ENCODE measurements at regions not wholly inside any gene's neighbourhood (a gene's known extent, or its start where the extent isn't known, plus 50 kb on each side); places are given as distances from the start of the nearest gene placed in this dataset.
"Not testable (repeated sequence)": the region's sequence is repeated elsewhere in the genome, so short reads cannot be mapped to it uniquely, and the experiment has no call there.

DNA sequence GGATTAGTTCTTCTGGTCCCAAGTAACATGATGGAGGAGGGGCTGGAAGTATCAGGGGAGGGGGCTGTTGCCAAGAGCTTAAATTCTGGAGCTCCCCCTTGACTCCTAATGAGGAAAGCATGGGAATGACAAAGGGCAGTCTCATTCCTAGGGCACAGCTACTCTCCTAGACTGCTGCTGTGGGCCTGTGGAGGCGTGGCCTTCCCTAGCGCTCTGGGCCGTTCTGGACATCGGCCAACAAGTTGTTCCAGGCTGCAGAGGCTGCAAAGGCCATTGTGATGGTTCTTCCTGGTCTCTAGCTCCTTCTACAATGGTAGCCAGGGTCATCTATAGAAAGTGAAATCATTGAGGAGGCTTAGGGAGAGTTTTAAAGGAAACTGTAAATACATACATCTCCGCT is 916.6 kb downstream of the DIAPH3 start:
- peak; percentile 66 for DNase-seq (ENCODE audit: low spot score)

DNA sequence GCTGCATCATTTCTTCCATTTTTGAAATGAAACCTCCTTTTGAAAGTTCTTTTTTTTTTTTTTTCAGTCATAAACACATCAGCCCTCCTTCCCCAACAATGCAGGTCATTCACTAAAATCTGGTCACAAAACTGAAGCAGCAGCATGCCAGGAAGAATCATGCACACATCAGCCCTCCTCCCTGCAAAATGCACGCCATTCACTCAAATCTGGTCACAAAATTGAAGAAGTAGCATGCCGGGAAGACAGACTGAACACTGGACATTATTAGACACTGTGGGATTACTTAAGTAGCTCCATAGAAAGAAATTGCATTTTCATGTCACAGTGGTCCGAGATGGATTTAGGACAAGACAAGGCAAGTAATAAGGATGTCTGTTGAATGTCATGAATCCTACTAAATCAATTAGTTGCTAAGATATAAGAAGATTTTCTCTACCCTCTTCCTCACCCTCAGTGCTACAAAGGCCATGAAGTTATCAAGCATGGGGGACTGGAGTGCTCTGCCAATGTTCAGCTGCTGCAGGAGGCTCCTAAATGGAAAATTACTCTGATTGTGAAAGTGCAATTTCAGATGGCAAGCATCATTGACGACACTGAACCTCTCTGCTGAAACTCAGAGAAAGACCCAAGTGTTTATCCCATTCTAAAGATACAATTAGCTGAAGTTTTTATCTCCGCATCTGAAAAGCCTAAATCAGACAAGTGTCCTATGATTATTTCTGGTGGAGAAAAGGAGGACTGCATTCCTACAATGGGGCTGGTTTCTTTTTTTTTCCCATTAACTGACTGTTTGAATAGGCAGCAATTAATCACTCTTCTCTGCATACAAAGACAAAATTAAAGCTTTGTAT is 913.2 kb downstream of the DIAPH3 start:
- DNase-seq (ENCODE audit: low spot score) = peak; percentile 70

DNA sequence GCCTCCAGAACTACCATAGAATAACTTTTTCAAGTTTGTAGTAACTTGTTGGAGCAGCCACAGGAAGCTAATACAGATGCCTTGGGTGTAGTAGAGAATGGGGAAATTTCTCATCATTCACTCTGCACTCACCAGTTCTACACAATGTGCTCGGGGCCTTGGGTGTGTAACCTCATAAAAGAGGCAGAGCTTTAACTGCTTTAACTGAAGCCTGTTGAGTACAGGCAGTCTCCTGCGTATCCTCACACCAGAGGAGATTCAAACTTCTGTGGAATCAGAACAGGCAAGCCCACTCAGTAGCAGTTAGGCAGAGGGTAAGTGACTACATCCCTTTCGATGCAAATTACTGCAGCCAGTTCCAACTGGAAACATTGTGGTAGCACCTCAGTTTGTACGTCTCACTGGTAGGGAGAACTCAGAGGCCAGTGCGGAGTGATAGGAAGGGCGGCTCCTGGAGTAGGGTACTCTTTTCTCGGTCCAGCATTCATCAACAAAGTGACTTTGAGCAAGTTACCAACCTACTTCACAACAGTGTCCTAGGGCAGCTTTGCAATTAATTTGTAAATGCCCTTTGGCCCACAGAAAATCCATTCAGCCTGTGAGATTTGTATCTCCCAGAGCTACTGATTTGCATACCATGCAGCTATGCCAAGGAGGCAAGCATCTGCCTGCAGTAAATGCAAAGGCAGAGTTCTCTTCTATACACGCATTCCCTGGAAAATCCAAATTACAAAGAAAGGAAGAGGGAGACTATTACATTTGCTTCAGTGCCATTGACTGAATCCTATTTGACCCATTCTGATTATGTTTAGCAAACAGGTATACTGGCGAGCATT is 904.3 kb downstream of the DIAPH3 start:
- DNase-seq (ENCODE audit: low spot score) = no peak

DNA sequence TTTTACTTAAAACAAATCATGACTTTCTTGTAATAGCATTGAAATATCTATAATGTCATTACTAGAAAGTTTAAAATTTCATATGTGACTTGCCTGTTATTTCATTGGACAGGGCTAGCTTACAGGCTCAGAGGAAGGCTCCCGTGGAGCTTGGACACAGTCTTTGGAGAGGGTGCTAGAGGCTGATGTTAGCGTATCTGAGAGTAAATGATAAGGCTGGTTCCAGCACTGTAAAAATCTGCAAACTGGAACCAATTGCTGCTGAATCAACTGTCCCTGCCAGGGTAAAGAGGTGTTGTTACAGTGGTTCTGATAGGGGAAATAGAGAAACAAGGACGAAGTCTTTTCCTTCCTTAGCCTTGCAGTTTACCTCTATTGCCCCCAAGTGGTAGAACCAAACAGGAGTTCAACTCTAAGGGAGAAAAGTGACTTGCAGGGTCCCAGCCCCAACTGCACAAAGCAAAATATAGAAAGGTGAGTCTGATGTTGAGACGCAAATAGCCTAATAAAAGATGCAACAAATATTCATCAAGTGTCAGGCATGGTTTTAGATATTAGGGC is 901.7 kb downstream of the DIAPH3 start:
- DNase-seq (ENCODE audit: low spot score) = peak; percentile 28

DNA sequence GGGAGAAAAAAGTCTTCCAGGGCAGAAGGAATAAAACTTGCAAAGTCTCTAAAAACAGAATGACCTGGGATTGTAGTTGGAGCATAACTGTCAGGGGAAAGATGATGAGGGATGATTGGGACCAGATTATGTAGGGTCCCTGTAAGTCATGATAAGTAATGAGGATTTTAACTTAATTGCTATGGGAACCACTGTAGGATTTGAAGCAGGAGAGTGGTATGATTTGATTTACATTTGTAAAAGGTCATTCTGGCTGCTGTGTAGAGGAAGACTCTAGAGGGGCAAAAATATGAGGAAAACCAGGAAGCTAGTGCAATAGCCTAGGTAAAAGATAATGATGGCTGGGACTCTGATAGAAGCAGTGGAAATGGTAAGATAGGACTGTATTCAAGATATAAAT is 900.2 kb downstream of the DIAPH3 start:
- no peak for DNase-seq (ENCODE audit: low spot score)

DNA sequence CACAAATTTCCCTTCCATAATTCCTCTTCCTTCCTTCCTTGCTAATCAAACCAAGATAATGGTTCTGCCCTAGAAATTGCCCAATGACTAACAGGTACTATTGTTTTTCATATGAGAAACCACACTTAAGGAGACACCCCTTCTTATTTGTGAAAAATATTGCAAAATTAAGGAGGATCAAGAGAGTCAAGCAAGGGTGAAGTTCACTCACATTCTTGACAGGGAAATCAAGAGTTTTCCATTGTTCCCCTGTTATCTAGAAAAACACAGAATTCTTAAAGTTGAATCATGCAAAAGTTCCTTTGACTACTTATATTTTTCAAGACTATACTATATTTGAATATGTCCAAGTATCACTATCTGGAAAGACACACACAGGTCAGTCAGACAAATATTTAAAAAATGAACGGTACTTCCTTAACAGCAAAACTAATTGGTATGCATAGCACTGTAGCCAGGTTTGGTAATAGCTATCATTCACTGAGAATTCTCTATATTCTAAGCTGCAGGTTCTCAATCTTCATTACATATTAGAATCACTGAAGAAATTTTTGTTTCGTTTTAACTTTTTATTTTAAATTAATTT is 897.2 kb downstream of the DIAPH3 start:
- DNase-seq (ENCODE audit: low spot score) = no peak

DNA sequence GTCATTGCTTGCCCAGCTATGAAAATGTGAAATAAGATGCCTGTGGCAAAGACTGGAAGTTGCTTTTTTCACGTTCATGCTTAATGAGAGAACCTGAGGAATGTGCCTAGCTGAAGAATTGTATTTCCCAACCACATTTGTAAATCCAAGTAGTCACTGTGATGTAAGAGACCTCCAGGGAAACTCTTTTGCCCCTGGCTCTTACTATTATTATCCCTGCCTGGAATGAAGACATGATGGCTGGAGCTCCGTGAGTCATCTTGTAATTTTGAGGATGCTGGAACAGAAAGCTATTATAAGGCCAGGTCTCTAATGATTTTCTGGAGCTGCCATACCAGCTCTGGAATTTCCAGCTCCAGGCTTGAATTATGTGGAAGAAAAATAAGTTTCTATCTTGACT is 894.3 kb downstream of the DIAPH3 start:
- peak; percentile 72 for DNase-seq (ENCODE audit: low spot score)

DNA sequence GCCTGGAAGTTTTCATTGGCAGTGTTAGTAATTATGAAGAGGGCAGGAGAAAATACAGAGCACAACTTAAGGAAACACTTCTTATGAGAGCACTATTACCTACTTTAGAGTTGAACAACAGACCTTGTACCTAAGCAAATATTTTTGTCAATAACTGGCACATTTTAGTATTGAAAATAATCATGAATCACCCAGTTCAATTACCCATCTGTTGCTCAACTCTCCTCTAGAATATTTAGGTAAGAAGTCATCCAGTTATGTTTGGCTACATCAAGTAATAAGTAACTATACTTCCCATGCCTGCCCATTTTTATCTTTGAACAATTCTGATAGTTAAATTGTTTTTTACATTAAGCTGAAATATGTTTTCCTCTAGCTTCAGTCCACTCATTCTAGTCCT is 893.4 kb downstream of the DIAPH3 start:
- no peak for DNase-seq (ENCODE audit: low spot score)

DNA sequence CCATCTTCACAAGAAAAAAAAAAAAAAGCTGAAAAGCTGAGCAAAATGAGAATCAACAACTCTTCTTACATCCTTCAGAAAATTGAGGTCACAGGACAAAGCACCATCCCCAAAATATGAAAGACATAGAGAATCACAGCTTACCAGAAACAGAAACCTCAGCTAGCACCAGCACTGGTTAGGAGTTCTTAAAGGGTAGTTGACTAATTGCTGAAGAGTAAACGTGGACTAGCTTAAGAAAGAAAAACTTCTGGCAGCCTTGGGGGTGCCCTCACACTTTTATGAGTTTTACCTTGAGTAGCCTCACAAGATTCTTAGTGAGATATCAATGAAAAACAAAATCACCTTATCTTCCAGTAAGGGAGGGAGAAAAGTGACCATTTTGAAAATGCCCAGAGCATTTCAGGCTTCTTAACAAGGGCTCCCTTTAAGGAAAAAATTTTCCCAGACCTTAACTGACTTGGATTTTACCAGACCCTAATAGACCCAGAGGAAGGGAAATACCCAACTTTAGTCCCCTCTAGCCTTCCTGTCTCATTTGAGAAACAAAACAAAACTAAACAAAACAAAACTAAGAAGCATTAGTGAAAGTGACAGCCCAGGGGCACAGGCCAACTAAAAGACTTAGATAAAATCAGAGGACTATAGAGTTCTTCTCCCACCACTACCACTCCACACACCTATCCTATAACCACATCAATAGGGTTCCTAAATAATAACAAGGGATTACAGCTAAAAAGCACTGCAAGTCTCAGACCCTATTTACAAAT is 888.6 kb downstream of the DIAPH3 start:
- DNase-seq (ENCODE audit: low spot score) = no peak

DNA sequence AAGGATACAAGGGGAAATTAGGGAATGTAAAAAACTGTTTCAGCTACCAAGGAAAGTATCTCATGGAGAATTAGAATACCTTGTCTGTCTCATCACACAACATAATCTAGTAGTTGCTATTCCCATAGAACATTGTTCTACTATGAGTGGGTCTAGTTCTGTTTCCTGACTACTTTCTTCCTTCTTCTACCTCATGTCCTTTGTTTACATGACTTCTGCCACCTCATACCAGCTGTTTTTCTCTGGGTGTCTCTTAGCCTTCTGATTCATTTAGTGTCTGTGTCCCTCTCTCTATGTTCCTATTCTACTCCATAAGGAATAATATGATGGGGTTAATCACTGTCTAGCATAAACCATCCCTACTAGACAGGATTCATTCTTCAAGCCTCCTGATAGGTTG is 887.3 kb downstream of the DIAPH3 start:
- DNase-seq (ENCODE audit: low spot score) = no peak

DNA sequence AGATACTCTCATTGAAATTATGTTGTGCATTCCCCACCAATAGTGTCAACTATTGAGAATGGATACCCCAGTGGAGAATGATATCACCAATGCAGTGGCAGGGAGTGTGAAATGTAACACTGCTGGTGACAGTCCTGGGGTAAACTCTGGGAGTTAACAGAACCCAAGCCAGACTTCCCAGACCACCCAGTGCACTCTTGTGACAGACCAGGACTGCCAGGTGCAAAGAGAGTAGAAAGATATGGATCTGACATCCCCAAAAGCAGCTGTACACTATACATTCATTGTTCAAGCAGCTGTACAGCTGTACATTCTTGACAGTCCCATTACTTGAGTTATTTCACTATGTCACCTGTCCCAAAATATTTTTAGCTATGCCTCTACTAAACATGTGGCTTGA is 886.6 kb downstream of the DIAPH3 start:
- no peak for DNase-seq (ENCODE audit: low spot score)

DNA sequence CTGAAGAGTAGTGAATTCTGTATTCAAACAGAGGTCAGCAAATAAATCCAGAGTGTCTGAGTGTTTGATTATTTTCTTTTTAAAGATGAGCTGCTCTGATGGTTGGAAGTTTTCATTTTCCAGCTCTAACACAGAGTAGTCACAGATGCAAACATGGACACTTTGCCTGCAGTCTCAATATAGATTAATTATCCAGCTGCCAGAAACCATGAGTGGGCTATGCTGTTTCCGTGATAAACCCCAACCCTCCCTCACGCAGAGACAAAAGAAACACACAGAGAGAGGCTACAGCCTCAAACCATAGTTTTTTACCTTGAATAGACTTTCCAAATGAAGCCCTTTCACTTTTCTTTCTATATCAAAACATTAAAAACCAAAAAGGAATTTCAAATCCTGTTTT is 884.7 kb downstream of the DIAPH3 start:
- DNase-seq (ENCODE audit: low spot score) = no peak

DNA sequence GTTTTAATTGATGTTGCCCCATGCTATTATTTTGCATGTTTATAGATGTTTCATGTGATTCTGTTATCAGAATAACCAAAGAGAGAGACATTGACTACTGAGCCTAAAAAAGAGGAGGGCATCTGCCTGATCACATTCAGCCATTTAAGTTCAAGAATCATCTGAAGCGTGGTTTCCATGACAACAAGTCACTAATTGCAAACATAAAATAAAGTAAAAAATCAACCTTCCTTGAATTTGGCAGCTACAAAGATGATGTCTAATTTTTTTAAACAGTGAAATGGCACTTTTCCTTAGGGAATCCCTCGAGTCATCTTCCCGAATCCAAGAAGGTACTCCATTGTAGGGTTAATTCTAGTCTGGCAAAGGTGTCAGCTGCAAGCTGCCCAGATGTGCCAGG is 884.2 kb downstream of the DIAPH3 start:
- no peak for DNase-seq (ENCODE audit: low spot score)

DNA sequence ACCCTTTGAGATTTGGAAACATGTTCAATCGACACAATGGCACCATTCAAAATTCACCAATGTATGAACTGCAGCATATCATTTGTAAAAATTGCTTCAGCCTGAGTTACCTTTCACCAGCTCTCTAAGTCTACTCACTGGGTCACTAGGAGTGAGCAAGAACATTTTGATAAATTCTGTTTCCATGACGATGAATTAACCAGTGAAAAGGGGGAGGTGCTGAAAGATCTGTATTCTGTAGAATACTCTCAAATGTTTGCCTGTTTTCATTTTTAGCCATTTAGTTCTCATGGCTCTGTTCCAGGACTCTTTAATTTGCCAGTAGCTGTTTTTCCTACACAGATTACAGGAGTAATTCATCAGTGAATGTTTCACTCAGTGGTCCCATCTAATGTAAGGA is 883.4 kb downstream of the DIAPH3 start:
- DNase-seq (ENCODE audit: low spot score) = peak; percentile 4

DNA sequence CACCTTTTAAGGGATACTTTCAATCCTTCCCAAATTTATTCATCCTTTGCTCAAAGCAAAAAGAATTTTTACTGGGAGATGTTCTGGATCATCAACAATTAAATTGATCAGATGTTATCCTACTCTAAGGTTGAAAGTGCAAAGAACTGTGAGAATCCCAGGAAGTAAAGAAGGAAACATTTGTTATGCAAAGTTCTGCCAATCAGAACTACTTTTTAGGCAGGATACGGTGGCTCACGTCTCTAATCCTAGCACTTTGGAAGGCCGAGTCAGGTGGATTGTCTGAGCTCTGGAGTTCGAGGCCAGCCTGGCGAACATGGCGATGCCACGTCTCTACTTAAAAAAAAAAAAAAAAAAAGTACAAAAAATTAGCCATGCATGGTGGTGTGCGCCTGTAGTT is 882.3 kb downstream of the DIAPH3 start:
- DNase-seq (ENCODE audit: low spot score) = no peak

DNA sequence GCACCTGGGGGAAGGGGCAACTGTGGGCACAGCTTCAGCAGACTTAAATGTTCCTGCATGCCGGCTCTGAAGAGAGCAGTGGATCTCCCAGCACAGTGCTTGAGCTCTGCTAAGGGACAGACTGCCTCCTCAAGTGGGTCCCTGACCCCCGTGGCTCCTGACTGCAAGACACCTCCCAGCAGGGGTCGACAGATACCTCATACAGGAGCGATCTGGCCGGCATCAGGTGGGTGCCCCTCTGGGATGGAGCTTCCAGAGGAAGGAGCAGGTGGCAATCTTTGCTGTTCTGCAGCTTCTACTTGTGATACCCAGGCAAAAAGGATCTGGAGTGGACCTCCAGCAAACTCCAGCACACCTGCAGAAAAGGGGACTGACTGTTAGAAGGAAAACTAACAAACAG is 871.5 kb downstream of the DIAPH3 start:
- not testable (repeated sequence) for DNase-seq (ENCODE audit: low spot score)

DNA sequence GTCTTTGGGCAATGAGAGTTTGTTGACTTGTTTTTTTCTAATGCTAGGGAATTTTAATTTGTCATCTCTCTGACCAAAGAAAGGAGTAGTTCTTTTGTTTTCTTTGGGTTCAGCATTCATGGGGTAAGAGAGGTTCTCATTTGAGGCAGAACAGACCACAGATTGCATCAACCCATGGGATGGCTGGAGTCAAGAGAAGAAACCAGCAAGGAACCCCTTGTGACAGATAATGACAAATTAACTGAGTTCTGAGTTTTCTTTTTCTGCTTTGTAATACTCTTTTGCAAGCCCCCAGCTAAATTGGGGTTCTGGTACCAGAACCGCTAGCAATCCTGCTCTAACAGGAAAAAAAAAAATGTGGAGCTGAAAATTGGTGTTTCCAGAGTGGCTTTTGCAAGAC is 864.1 kb downstream of the DIAPH3 start:
- no peak for DNase-seq (ENCODE audit: low spot score)

DNA sequence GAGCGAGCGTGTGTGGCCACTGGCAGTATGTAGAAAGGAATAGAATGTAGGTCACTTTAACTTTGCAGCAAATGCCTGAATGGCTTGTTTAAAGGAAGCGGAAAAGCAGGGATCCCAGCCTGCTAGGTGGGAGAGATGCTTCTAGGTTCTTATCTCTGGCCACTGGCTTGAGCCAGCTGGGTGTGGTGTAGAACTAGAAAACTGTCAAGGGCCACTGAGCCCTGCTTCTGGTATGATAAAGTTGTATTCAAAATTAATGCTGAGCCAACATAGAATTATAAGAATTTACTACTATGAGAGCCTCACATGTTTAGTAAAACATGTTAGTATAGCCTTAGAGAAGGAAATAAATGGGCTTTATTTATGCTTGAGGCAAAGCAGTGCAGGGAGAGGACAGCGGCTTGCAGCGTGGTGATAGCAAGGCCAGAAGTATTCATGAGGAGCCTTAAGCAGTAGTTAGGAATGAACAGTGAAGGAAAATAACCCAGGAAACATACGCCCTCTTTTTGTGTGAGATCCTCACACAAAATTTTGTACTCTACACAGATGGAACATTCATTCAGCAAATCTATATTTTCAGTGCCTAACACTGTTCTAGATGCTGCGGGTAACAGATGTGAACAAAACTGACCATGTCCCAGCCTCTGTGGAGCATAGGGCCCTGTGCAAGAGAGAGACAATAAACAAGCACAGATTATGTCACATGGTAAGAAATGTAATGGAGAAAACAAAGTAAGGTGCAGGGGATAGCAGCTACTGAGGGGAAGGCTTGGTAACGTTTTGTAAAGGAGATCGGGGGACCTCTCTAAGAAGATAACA is 863.2 kb downstream of the DIAPH3 start:
- DNase-seq (ENCODE audit: low spot score) = no peak

DNA sequence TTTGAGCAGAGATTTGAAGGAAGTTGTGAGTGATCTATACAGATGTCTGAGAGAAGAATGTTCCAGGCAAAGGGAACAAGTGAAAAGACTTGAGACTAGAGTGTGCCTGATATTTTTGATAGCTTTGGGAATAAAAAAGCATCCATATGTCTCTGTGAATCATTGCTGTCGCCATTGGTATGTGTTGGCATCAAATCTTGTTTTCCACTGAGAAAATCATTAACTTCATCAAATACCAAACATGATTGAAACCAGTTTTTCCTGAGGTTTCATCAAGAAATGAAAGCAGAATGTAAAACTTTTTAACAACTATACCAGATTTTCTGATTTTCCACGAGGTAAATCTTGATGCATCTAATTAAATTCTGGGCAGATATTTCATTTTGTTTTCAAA is 862.6 kb downstream of the DIAPH3 start:
- DNase-seq (ENCODE audit: low spot score) = no peak

DNA sequence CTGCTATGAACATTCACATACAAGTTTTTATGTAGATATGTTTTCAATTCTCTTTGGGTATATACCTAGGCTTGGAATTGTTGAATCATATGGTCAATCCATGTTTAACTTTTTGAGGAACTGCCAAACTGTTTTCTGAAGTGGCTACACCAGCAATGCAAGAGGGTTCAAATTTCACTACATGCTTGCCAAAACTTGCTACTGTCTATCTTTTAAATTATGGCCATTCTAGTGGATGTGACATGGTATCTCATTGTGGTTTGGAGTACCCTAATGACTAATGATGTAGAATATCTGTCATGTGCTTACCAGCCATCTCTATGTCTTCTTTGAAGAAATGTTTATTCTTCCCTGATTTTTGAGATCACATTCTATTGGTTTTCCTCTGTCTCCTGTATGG is 860.3 kb downstream of the DIAPH3 start:
- no peak for DNase-seq (ENCODE audit: low spot score)

DNA sequence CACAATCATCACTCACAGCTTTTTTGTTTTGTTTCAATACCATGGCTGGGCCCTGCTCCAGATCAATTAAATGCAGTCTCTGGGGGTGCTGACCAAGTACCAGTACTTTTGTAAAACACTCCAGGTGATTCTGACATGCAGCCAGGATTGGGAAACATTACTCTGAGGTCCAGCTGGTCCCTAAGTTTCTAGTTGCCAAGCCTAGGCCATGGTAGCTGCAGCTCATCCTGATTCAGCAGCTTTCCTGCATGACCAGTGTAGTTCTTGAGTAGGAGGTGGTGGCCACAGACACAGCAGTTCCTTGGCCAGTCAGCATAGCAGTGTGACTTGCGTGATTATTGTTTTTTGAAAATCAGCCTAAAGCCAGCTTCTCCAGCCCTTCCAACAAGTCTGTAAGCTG is 859.1 kb downstream of the DIAPH3 start:
- no peak for DNase-seq (ENCODE audit: low spot score)

All from COLO829 (cell line).